LoVo (cell line): ENCODE measurements at regions not wholly inside any gene's neighbourhood (a gene's known extent, or its start where the extent isn't known, plus 50 kb on each side); places are given as distances from the start of the nearest gene placed in this dataset.

ENCODE experiments used
- DNase-seq: peaks from one replicate; pipeline ENCODE4 v3.0.0-alpha.2; 2016; ENCODE audit warnings: low spot score

DNA sequence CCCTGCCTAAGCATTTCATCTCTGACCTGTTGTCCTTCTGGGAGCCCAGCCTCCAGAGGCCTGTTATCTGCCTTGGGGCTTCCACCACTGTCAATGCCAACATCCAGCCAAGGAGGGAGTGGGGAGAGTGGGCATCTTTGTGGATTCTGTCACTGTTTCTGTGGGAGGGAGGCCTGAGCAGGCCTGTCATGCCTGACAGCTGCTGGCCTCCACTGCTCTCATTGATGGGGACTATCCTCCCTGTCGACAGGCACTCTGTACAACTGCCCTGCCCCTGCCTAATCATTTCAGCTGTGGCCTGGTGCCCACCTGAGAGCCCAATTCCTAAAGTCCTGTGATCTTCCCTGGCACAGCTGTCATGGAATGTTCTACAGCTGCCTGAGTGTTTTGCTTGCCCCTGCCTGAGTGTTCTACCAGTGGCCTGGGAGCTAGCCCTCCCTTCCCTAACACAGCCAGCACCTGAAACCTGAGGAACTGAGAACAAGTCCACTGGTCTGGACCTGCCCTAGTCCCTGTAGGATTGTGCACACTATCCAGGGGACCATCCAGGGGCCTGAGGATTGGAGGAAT lies 145.3 kb downstream of the FAM83B start:
- no peak for DNase-seq

DNA sequence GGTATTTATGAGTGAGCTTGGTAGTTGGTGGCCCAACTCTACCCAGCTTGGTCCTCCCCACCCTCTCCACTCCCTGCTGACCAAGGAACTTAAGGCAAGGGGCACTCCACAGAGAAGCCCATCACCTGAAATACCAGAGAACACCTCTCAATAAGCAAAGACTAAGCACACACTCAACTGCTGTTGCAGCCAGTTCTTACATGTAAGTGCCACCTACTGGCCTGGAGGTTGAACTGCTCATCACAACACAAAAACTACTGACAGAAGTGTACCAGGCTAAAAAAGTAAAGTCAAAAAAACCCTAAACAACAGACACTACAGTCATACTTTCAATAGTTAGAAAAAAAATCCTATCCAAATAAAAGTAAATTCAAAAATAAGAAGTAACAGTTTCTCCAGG lies 146.2 kb downstream of the FAM83B start:
- no peak for DNase-seq

DNA sequence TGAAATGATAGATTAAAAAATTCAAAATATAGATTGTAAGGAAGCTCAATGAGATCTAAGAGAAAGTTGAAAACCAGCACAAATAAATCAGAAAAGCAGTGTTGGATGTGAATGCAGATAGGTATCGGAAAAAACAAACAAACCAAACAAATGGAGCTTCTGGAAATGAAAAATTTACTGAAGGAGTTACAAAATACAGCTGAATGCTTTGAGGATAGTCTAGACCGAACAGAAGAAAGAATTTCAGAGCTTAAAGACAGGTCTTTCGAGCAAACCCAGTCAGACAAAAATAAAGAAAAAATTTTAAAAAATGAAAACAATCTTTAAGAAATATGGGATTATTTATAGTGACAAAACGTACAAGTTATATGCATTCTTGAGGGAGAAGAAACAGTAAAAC lies 146.7 kb downstream of the FAM83B start:
- no peak for DNase-seq

DNA sequence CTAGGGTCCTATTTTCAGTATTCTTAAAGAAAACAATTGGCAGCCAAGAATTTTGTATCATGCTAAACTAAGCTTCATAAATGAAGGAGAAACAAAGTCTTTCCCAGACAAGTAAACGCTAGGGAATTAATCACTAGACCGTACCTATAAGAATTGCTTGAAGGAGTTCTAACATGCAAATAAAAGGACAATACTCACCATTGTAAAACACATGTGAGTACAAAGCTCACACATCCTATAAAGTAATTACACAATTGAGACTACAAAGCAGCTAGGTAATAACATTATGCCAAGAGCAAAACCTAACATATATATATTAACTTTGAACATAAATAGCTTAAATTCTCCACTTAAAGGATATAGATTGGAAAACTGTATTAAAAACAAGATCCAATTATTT lies 147.4 kb downstream of the FAM83B start:
- DNase-seq: no peak

DNA sequence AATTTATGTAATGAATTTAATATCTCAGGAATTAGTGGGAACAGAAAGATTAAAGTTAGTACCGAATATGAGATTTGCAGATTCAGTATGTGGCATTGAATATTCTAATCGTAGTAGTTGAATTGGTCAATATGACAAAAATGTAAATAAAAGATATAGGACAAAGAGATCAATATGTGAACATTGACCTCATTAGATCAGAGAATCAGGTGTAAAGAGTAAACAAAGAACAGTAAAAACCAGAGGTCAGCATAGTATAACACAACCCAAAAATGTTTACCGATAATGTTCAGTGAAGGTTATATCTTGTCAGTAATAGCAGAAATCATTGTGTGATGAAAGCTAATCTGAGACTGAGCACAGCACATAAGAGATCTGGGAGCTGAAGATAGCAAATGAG lies 152.0 kb downstream of the FAM83B start:
- DNase-seq: no peak

DNA sequence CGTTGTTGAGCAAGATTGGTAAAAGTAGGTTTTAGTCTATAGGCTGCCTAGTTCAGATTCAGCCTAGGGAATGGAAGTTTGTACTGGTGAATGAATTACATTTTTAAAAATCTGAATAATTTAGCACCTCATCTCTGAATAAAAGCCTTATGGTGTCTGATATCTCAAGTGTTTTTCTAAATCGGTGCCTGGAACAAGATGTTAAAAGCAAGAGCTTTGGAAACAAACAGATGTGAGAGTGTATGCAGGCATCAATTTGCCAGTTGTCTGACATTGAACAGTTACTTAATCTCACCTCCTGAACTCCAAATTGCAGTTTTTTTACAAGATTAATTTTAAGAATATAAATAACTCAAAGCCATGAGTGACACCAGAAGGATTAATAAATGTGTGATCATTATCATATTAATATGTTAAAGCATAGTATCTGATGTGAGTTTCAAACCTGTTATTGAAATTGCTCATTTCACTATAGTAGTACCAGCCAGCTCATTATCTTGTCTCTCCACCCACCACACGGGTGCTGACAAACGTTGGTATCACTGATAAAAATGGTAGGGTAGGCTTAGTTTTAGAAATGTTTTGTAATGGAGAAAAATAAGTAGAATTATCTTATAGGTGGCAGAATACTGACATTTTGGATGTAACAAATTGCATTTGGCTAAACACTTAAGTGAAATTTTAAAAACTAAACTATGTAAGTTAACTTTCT lies 157.3 kb downstream of the FAM83B start:
- DNase-seq: no peak

DNA sequence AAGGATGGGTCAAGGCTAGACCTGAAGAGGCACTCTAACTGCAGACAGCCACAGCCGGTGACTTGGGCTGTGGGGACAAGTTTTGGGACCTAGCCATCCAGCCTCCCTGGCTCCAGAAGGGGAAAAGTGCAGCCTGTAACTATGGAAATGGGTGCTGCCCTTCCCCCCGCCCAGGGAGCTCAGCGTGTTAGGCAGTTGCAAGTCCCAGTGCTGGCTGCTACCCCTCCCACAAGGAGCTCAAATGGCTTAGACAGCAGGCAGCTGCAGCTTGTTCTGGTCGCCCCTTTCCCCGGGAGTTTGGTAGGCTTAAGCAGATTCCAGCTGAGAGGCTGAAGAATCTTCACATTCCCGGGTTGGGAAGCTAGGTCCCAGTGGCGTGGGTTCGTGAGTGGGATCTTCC lies 162.6 kb downstream of the FAM83B start:
- DNase-seq: no peak

DNA sequence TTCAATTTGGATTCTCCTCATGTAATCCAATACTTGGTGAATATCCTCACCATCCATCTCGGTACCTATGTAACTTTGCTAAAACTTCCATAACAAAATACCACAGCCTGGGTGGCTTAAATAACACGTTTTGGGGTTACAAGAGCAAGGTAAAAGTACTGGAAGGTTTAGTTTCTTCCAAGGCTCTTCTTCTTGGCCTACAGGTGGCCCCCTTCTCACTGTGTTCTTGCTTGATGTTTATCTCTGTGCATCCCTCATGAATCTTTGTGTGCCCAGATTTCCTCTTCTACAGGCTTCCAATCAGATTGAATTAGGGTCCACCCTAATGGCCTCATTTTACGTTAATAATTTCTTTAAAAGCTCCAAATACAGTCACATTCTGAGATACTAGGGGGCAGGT lies 163.3 kb upstream of the HCRTR2 start:
- DNase-seq: no peak

DNA sequence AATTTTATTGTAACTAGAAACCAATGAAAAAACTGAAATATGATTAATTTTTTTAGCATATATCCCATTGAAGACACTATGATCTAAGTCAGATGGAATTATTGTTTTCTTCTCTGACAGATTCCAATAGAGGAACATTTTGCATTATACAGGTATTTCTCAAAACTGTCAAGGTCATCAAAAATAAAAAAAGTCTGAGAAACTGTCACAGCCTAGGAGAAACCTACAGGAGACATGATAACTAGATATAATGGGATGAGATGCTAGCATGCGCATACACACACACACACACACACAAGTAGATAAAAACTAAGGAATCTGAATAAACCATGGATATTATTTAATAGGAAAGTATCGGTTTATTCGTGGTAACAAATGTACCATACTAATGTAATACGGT lies 161.9 kb upstream of the HCRTR2 start:
- DNase-seq: no peak

DNA sequence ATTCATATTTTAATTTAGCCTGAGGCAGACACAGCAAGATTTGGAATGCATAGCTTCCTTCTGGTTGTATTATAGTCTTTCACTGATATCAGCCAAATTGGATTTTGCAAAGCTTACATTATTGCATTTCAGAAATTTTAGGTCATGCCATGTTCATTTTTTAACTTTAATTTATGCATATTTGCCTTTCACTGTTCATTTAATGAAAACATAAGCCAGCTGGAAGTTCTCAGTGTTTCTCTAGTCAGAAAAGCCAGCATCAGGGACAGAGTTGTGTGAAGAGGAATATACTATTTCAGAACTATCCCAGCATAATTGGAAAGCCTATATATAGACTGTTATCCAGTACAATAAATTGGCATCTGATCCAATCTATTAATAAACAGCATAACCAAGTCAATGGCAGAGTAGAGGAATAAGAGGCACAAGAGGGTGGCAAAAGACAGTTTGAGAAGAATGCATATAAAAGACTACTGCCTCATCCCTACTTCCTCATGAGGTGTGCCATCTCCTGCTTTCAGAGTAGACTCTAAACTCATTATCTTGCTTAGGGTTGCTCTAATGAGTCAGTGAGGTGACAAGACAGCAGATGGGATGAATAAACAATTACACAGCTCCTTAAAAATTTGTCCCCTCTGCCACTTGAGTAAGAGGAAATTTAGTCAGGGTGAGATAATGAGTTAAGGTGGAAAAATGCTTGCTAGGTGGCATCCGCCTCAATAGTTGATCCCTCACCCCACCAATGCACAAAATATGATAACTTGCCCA lies 159.8 kb upstream of the HCRTR2 start:
- no peak for DNase-seq

DNA sequence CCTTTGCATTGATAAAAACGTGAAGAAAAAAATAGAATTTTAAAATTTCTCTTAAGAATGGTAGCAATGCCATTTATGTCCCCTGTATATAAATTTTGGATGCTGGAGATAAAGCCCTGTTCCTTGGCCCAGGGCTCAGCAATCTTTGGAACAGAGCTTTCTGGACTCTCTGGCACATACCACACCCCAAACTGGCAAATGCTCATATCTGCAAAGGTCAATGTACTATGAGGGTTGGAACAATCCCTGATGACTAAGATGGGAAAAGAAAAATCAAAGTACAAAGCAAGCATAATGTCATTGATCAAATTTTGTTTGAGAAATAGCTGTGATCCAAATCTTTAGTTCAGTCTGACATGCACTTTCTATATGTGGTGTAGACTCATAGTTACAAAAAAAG lies 158.1 kb upstream of the HCRTR2 start:
- no peak for DNase-seq

DNA sequence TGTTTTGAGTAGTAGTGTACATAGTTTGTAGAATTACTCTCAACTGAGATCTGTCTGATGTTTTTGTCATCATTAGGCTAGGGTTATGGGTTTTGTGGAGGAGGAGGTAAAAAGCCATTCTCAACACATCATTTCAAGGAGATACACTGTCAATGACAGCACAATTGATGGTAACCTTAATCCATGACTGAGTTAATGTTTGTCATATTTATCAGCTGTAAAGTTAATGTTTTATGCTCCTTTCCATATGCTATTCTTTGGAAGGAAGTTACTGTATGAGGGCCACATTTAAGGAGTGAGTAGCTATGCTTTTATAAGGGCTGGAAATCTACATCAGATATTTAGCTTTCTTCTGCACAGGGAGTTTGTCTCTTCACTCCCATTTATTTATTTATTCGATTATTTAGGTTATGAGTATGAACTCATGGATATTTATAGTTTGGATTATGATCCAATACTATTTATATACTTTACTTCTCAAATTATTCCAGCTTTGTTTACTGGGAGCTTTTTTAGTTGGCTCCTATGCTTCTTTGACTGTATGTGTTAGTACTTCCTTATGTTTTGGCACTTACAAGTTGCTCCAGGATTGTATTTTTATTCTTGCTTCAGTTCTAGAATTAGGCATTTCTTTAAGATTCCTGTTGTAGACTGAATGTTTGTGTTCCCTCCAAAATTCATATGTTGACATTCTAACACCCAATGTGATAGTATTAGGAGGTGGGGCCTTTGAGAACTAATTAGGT lies 156.6 kb upstream of the HCRTR2 start:
- DNase-seq: no peak

DNA sequence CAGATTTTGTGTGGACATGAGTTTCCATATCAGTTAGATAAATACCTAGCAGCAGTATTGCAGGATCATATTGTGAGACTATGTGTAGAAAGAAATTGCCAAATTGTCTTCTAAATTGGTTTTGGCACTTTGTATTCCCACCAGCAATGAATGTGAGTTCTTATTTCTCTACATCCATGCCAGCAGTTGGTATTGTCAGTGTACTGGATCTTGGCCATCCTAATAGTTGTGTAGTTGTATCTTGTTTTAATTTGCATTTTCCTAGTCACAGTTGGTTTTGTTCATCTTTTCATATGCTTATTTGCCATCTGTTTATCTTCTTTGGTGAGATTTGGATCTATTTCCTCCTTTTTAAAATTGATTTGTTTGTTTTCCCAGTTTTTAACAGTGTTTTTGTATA lies 154.7 kb upstream of the HCRTR2 start:
- no peak for DNase-seq

DNA sequence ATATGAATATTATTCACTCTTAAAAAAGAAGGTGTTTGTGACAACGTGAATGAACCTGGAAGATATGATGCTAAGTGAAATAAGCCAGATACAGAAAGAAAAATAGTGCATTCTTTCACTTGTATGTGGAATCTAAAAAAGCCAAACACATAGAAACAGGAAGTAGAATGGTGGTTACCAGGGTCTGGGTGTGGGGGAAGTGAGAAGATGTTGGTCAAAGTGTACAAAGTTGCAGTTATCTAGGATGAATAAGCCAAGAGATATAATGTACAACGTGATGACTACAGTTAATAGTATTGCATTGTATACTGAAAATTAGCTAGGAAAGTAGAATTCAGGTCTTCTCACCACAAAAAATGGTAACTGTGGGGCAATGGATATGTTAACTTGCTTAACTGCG lies 151.1 kb upstream of the HCRTR2 start:
- DNase-seq: no peak

DNA sequence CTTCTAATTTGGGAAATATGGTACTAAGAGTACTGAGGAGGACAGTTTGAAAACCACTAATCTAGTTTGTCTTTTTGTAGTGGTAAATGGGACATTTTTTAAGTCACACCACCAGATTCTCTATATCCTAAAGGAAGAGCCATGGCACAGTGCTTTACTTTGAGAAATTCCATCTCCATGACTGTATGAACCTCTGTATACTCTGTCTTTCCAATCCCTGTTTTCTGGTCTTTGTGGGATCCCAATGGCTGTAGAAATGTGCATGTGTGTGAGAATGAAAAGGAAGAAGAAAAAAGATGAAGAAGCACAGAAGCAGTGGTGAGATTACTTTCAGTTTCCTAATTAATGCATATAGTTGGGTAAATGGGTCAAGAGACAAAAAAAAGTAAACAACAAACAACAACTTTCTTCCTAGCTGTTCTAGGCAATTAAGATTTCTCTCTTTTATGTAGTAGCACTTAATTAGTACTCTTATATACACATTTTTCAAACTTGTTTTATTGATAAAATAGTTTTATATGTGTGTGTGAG lies 141.2 kb upstream of the HCRTR2 start:
- no peak for DNase-seq

DNA sequence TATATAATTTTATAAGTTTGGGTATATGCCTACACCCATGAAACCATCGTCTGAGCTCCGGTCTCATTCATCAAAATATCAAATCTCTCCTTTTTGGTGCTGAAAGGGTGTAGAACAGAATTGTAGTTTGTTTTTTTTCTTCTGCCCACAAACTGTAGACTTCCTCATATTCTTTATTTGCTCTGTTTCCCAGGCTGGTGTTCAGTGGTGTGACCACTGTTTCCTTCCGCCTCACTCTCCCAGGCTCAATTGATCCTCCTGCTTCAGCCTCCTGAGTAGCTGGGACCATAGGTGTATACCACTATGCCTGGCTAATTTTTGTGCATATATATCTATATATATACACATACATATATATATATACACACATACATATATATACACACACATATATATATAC lies 139.6 kb upstream of the HCRTR2 start:
- no peak for DNase-seq

DNA sequence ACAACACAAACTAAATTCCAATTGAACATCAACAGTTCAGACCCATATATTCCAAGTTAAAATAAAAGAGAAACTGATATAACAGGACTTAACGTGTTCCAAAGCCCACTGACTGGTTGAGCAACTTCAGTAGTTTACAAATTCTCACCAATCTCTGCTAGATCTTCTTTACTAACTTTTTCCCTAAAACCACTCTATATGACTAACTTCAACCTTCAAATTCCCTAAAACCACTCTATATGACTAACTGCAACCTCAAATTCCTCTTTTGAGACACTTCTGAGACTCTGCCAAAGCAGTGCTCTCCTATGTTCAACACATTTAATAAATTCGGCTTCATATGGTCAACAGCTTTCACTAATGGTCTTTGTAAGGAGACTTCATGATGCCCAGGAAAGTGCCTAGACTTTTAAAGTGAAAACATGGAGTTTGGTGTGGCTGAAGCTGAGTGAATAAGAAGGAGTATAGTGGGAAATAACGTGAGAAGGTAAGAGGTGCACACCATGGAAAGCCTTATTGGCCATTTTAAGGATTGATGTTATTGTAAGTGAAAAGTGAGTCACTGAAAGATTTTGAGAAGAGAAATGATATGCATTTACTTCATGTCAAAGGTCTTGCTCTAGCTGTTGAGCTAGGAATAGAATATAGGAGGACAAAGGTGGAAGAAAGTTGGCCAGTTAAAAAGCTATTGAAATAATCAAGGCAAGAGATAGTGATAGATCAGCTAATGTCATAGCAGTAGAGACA lies 134.0 kb upstream of the HCRTR2 start:
- DNase-seq: no peak

DNA sequence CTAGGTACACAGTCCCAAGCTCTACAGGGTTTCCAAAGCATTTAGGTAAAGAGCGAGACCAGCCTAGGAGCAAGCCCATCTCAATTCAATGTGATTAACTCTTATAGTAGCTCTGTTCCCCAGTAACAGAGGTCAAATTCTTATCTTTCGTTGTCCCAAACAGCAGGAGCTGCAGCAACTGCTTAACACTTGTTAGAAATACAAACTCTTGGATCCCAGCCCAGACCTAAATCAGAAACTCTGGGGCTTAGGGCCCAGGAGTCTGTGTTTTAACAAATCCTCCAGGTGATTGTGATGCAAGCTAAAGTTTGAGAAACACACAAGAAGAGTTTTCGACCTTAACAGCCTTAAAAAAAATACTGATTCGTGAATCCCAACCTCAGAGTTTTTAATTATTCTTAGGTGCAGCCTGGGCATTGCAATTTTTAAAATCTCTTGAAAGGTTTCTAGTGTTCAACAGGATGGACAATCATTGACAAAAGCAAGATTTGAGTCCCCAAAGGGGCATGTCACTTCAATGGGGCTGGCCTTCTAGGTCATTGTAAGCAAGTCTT lies 127.4 kb upstream of the HCRTR2 start:
- no peak for DNase-seq

DNA sequence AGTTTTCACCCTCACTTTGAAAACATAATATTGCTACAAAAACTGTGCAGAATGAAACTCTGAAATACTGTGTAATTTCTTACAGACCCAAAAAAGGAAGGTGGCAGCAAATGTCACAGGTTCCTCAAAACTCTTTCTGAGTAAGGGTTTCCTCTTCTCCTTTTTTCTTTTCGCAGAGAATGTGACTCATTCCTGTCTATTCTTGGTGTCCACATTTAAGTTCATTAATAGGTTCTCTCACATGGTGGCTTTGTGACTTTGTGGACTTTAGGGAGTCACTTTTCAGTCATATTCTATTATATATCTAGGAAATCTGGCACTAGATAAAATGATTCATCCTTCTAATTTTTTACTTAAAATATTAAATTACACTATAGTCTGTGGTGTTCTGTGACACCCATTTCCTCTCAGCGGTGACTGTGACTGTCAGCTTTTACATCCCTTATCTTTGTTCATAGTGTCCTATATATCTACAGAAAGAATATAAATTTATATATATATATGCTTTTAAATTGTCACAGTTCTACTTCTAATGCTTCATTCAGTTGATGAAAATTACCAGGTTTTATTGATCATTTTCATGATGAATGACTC lies 126.8 kb upstream of the HCRTR2 start:
- no peak for DNase-seq

DNA sequence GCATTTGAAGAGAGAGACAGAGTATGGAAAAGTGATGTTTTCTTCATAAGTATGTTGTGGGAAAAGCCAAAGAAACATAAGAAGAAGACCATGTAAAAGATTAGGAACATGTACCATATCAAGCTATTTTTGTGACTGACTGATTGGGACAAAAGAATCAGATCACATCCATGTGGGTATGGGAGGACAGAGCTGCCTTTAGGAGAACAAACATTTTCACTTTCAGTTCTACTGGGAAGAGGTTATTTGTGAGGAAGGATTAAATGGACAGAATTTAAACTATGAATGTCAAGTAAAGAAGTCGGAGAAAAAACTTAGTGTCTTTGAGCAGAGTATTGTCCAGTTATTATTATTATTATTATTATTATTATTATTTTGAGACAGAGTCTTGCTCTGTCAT lies 124.4 kb upstream of the HCRTR2 start:
- DNase-seq: no peak

DNA sequence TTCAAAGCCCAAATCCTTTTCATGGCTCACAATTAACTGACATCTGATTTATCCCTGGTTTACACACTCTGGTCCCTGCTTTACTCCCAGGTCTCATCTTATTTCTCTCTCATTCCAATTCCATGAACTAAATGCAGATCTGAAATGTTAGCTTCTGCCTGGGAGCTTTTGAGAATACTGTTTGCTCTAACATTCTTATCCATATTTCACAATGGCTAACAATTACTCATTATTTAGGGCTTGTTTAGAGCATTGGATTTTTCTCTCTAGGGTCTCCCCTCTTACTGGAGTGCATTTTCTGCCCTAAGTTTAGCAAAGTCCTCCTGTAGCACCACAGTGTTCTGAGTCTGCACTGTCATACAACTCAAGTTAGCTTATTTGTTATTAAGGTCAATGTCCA lies 121.5 kb upstream of the HCRTR2 start:
- DNase-seq: no peak
